GM12892 (cell line): ENCODE measurements at regions not wholly inside any gene's neighbourhood (a gene's known extent, or its start where the extent isn't known, plus 50 kb on each side); places are given as distances from the start of the nearest gene placed in this dataset.

Source experiments
- POLR2A ChIP-seq: IDR thresholded peaks from 2 replicates; pipeline ENCODE4 v1.6.1; 2011; ENCODE audit warnings: low read depth, low read length, control low read depth
- TAF1 ChIP-seq: IDR thresholded peaks from 2 replicates; pipeline ENCODE4 v1.6.1; 2011; ENCODE audit warnings: low read depth, mild to moderate bottlenecking, control low read depth, low read length, borderline replicate concordance

GRCh38 chr3:68256635-68257223, 602.3 kb upstream of the SUCLG2 start:
- TF ChIP-seq POLR2A (no peak), TAF1 (no peak)
